ENCODE measurements at regions not wholly inside any gene's neighbourhood (a gene's known extent, or its start where the extent isn't known, plus 50 kb on each side); places are given as distances from the start of the nearest gene placed in this dataset.
A peak's percentile ranks its signal among the peaks of the same experiment; 100 is the strongest.

GRCh38 chr5:123673107-123673506 is 161.1 kb downstream of the CSNK1G3 start:
- DNase-seq (ENCODE audit: low spot score) (no peak), ATAC-seq (ENCODE audit: insufficient number of reproducible peaks, low FRiP score, low read depth) (no peak)
- Histone ChIP-seq H3K27ac (no peak overlapping the region), H3K36me3 (no peaks in the 10 kb centered on the region), H3K9me3 (no peaks in the 10 kb centered on the region), H3K4me1 (ENCODE audit: control insufficient read depth in 1 of 2, low read depth in 2 of 2) (no peaks in the 10 kb centered on the region), H3K4me3 (no peak overlapping the region), H3K27me3 (replicated peaks; ENCODE audit: insufficient read depth) (no peaks in the 10 kb centered on the region)
- TF ChIP-seq, protein P1, sequence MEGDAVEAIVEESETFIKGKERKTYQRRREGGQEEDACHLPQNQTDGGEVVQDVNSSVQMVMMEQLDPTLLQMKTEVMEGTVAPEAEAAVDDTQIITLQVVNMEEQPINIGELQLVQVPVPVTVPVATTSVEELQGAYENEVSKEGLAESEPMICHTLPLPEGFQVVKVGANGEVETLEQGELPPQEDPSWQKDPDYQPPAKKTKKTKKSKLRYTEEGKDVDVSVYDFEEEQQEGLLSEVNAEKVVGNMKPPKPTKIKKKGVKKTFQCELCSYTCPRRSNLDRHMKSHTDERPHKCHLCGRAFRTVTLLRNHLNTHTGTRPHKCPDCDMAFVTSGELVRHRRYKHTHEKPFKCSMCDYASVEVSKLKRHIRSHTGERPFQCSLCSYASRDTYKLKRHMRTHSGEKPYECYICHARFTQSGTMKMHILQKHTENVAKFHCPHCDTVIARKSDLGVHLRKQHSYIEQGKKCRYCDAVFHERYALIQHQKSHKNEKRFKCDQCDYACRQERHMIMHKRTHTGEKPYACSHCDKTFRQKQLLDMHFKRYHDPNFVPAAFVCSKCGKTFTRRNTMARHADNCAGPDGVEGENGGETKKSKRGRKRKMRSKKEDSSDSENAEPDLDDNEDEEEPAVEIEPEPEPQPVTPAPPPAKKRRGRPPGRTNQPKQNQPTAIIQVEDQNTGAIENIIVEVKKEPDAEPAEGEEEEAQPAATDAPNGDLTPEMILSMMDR (IDR thresholded peaks at IDR 0.05) = no peak

DNA sequence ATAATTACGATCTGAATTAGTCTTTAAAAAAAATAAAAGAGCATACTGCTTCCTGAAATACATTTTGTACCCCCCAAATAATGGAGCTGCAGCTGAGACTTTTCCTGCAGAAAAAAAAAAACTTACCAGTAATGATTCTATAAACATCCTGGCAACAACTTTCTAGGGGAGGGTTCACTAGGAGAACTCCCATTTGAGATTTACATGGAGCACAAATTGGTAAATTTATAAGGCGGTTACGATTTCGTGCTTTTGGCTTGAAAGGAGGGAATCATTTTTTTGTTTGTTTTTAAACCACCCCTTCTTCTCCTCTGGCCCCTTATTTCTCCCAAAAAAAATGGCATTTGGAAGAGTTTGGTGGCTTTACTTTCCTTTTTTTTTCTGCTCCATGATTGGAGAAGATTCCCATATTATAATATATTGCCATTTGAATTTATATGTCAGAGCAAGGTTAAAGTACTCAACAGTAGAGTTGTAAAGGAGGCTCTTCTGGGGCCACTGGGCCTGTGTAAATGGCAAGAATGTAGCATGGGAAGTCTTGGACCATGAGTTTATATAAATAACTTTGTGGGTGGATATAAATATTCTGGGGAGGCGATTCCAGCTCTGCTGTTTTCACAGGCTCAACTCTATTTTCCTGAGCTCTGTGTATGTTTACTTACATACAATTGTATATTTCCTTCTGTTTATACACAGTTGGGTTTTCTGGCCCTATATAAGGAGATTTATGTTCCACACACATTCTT is 159.9 kb downstream of the CSNK1G3 start:
- Histone ChIP-seq H3K27me3 (replicated peaks; ENCODE audit: insufficient read depth) (no peaks in the 10 kb centered on the region), H3K4me3 (no peak overlapping the region), H3K27ac (no peak overlapping the region), H3K36me3 (no peaks in the 10 kb centered on the region), H3K9me3 (no peaks in the 10 kb centered on the region), H3K4me1 (ENCODE audit: control insufficient read depth in 1 of 2, low read depth in 2 of 2) (no peaks in the 10 kb centered on the region)
- TF ChIP-seq, protein P1 (IDR thresholded peaks at IDR 0.05) = no peak
- ATAC-seq (ENCODE audit: insufficient number of reproducible peaks, low FRiP score, low read depth) (no peak), DNase-seq (ENCODE audit: low spot score) (no peak)

DNA sequence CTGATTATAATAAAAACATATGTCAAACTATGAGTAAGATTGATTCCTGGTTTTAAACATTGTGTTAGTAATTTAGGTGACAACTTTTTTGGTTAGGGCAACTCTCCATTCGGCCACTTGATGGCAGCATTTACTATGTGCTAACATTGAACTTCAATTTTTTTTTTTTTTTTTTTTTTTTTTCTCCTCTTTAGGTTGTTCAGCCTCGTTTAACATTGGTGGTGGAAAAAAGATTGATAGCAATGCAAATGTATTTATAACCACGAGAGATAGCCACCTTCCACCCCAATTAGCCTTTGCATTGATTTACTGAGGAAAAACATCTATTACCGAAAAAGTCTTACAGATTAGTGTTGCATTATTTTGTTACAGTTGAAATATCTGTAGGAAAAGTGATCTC is 159.1 kb downstream of the CSNK1G3 start:
- H3K27ac ChIP-seq = no peak overlapping the region
- DNase-seq (ENCODE audit: low spot score) = no peak
- TF ChIP-seq, protein P1 (IDR thresholded peaks at IDR 0.05) = peak; percentile 69

More for the DNA sequence above, 159.1 kb downstream of the CSNK1G3 start:
- Histone ChIP-seq H3K36me3 (no peaks in the 10 kb centered on the region), H3K9me3 (peaks cover 2% of the 10 kb centered on the region), H3K4me3 (no peak overlapping the region), H3K4me1 (ENCODE audit: control insufficient read depth in 1 of 2, low read depth in 2 of 2) (no peaks in the 10 kb centered on the region), H3K27me3 (replicated peaks; ENCODE audit: insufficient read depth) (no peaks in the 10 kb centered on the region)
- no peak for ATAC-seq (ENCODE audit: insufficient number of reproducible peaks, low FRiP score, low read depth)

Data from thoracic aorta (tissue), 2 donors.